Ishikawa (cell line): ENCODE measurements at regions not wholly inside any gene's neighbourhood (a gene's known extent, or its start where the extent isn't known, plus 50 kb on each side); places are given as distances from the start of the nearest gene placed in this dataset.

Experiments used
- CEBPB ChIP-seq: IDR thresholded peaks from 2 replicates; pipeline ENCODE4 v1.6.1; 2012
- CREB1 ChIP-seq: IDR thresholded peaks from 2 replicates; pipeline ENCODE4 v1.6.1; 2012; ENCODE audit warnings: low read depth
- EGR1 ChIP-seq: IDR thresholded peaks from 2 replicates; pipeline ENCODE4 v1.6.1; 2012
- EP300 ChIP-seq: IDR thresholded peaks from 2 replicates; pipeline ENCODE4 v1.6.1; 2012; ENCODE audit warnings: borderline replicate concordance
- FOXM1 ChIP-seq: IDR thresholded peaks from 2 replicates; pipeline ENCODE4 v1.6.1; 2012; ENCODE audit warnings: low read depth, borderline replicate concordance
- MAX ChIP-seq: IDR thresholded peaks from 2 replicates; pipeline ENCODE4 v1.6.1; 2012
- NFIC ChIP-seq: IDR thresholded peaks from 2 replicates; pipeline ENCODE4 v1.6.1; 2012
- RAD21 ChIP-seq: IDR thresholded peaks from 2 replicates; pipeline ENCODE4 v1.6.1; 2012; ENCODE audit warnings: low read depth
- REST ChIP-seq: IDR thresholded peaks from 2 replicates; pipeline ENCODE4 v1.6.1; 2012; ENCODE audit warnings: low read depth, mild to moderate bottlenecking
- TAF1 ChIP-seq: IDR thresholded peaks from 2 replicates; pipeline ENCODE4 v1.6.1; 2012; ENCODE audit warnings: low read depth, mild to moderate bottlenecking
- TCF12 ChIP-seq: IDR thresholded peaks from 2 replicates; pipeline ENCODE4 v1.6.1; 2012; ENCODE audit warnings: low read depth
- TEAD4 ChIP-seq: IDR thresholded peaks from 2 replicates; pipeline ENCODE4 v1.6.1; 2012
- USF1 ChIP-seq: IDR thresholded peaks from 2 replicates; pipeline ENCODE4 v1.6.1; 2012
- YY1 ChIP-seq: IDR thresholded peaks from 2 replicates; pipeline ENCODE4 v1.6.1; 2012; ENCODE audit warnings: low read depth
- ZBTB7A ChIP-seq: IDR thresholded peaks from 2 replicates; pipeline ENCODE4 v1.6.1; 2012; ENCODE audit warnings: low read depth

GRCh38 chrX:40880712-40881111 lies 145.4 kb upstream of the MED14 start:
- TF ChIP-seq MAX, result no peak
- no peak for TF ChIP-seq ZBTB7A

GRCh38 chrX:40883021-40883619 lies 147.8 kb upstream of the MED14 start:
- TF ChIP-seq ZBTB7A (no peak), TEAD4 (no peak), RAD21 (no peak), MAX (no peak), EGR1 (no peak), NFIC (no peak), CREB1 (no peak), EP300 (no peak), TAF1 (no peak), CEBPB (no peak), TCF12 (no peak), FOXM1 (no peak), USF1 (no peak), YY1 (no peak), REST (no peak)

- no peak for TF ChIP-seq EGR1
- TF ChIP-seq MAX, result no peak
- no peak for TF ChIP-seq REST
- TF ChIP-seq TCF12, result no peak
Measured at GRCh38 chrX:40885989-40886388, 150.6 kb upstream of the MED14 start.

- TF ChIP-seq REST (no peak), MAX (no peak)
Measured at GRCh38 chrX:40887476-40887875, 152.1 kb upstream of the MED14 start.

- TF ChIP-seq TCF12 (no peak), TEAD4 (no peak), CREB1 (no peak), EGR1 (no peak), YY1 (no peak), NFIC (no peak), CEBPB (no peak), REST (no peak), RAD21 (no peak), USF1 (no peak), TAF1 (no peak), FOXM1 (no peak), EP300 (no peak), ZBTB7A (no peak), MAX (no peak)
Measured at GRCh38 chrX:40891798-40892197, 156.5 kb upstream of the MED14 start.
